ENCODE measurements at regions not wholly inside any gene's neighbourhood (a gene's known extent, or its start where the extent isn't known, plus 50 kb on each side); places are given as distances from the start of the nearest gene placed in this dataset.

DNA sequence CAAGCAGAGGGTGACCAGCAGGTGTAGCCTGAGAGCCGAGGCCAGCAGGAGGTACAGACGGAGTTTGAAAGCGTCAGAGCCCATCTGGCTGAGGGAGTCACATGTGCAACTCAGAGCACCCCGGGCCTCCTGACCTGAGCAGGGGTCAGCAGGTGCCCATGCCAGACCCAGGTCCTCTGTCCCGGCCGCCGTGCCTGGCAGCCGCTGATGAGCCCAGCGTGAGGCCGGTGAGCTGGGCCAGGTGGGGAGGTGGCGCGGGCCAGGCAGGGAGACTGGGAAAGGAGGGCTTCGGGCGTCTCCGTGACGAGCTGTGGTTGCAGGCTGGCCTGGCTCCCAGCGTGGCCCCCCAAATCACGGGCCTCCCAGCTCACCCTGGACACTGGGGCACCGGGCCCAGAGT lies 130.9 kb downstream of the CHSY1 start:
- no peak for TF ChIP-seq SPI1 (IDR thresholded peaks at IDR 0.05; ENCODE audit: borderline replicate concordance, low read depth)
- TF ChIP-seq, protein P1, sequence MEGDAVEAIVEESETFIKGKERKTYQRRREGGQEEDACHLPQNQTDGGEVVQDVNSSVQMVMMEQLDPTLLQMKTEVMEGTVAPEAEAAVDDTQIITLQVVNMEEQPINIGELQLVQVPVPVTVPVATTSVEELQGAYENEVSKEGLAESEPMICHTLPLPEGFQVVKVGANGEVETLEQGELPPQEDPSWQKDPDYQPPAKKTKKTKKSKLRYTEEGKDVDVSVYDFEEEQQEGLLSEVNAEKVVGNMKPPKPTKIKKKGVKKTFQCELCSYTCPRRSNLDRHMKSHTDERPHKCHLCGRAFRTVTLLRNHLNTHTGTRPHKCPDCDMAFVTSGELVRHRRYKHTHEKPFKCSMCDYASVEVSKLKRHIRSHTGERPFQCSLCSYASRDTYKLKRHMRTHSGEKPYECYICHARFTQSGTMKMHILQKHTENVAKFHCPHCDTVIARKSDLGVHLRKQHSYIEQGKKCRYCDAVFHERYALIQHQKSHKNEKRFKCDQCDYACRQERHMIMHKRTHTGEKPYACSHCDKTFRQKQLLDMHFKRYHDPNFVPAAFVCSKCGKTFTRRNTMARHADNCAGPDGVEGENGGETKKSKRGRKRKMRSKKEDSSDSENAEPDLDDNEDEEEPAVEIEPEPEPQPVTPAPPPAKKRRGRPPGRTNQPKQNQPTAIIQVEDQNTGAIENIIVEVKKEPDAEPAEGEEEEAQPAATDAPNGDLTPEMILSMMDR (IDR thresholded peaks at IDR 0.05; ENCODE audit: insufficient read depth, low read length), result no peak
- TF ChIP-seq, protein P2, sequence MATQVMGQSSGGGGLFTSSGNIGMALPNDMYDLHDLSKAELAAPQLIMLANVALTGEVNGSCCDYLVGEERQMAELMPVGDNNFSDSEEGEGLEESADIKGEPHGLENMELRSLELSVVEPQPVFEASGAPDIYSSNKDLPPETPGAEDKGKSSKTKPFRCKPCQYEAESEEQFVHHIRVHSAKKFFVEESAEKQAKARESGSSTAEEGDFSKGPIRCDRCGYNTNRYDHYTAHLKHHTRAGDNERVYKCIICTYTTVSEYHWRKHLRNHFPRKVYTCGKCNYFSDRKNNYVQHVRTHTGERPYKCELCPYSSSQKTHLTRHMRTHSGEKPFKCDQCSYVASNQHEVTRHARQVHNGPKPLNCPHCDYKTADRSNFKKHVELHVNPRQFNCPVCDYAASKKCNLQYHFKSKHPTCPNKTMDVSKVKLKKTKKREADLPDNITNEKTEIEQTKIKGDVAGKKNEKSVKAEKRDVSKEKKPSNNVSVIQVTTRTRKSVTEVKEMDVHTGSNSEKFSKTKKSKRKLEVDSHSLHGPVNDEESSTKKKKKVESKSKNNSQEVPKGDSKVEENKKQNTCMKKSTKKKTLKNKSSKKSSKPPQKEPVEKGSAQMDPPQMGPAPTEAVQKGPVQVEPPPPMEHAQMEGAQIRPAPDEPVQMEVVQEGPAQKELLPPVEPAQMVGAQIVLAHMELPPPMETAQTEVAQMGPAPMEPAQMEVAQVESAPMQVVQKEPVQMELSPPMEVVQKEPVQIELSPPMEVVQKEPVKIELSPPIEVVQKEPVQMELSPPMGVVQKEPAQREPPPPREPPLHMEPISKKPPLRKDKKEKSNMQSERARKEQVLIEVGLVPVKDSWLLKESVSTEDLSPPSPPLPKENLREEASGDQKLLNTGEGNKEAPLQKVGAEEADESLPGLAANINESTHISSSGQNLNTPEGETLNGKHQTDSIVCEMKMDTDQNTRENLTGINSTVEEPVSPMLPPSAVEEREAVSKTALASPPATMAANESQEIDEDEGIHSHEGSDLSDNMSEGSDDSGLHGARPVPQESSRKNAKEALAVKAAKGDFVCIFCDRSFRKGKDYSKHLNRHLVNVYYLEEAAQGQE (IDR thresholded peaks at IDR 0.05; ENCODE audit: insufficient replicate concordance, low read depth), result no peak
- TF ChIP-seq POLR2AphosphoS5 (IDR thresholded peaks at IDR 0.05; ENCODE audit: low read depth), result no peak
- no peak for TF ChIP-seq GABPA (IDR thresholded peaks at IDR 0.05; ENCODE audit: low read depth)
